Nucleus accumbens (tissue), 56 donors: ENCODE measurements at regions not wholly inside any gene's neighbourhood (a gene's known extent, or its start where the extent isn't known, plus 50 kb on each side); places are given as distances from the start of the nearest gene placed in this dataset.
"Not testable (repeated sequence)": the region's sequence is repeated elsewhere in the genome, so short reads cannot be mapped to it uniquely, and the experiment has no call there.

Source experiments
- DNase-seq, 56 donors: peaks; one replicate each; lab custom pipeline; 2025; lab: John Stamatoyannopoulos, UW

DNA sequence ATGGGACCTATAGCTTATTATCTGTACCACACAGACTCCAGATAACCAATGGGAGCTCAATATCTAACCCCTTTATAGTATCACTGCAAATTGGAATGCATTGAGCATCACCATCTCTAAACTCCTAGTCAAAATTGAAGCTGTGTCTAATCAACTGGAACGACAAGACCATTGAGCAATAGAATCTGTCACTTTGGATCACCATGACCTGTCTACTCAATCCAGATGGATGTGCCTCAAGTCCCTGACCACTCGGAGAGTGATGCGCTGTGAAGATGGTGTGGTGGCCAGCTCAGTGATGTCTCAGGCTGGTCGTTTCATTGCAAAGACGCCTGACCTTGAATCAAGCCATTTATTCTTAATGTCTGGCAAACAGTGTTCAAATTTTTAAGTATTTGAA, 160.5 kb downstream of the SEMA6D start:
- no peak for DNase-seq

GRCh38 chr15:47885920-47886319, 168.6 kb downstream of the SEMA6D start:
- DNase-seq: no peak

- no peak for DNase-seq
These were observed 170.0 kb downstream of the SEMA6D start for GRCh38 chr15:47887241-47887800.

DNA sequence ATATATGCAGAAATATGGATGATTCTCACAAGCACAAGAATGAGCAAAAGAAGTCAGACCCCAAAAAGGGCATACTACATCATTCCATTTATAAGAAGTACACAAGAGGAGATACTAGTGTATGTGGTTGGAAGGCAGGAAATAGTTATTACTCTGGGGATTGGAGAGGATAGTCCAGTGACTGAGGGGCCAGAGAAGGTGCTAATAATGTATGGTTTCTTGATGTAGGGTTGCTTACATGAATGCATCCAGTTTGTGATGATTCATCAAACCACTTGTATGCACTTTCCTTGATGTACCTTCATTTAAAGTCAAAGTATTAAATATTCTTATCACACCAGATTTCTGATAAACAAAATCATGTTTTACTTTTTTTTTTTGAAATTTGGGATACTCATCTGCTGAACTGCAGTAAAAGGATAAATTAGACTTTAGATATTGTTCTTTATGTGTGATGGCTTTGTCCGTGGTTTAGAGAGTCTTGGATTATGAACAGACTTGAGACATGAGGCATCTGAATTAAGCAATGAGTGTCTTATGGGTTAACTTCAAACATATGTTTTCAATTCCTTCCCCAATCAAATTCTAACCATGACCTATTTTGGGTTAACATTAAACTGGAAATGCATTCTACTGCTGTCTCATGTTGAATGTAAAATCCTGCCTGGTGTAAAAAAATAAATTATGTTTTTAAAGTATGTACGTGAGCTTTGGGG, 171.2 kb downstream of the SEMA6D start:
- no peak for DNase-seq

- DNase-seq: no peak
These were observed 173.3 kb downstream of the SEMA6D start for GRCh38 chr15:47890397-47891150.

GRCh38 chr15:47897525-47897924, 180.2 kb downstream of the SEMA6D start:
- DNase-seq: no peak

- no peak for DNase-seq
These were observed 183.4 kb downstream of the SEMA6D start for GRCh38 chr15:47900751-47901150.

GRCh38 chr15:47903368-47903767, 186.1 kb downstream of the SEMA6D start:
- no peak for DNase-seq

GRCh38 chr15:47908486-47908885, 191.2 kb downstream of the SEMA6D start:
- DNase-seq: no peak

DNA sequence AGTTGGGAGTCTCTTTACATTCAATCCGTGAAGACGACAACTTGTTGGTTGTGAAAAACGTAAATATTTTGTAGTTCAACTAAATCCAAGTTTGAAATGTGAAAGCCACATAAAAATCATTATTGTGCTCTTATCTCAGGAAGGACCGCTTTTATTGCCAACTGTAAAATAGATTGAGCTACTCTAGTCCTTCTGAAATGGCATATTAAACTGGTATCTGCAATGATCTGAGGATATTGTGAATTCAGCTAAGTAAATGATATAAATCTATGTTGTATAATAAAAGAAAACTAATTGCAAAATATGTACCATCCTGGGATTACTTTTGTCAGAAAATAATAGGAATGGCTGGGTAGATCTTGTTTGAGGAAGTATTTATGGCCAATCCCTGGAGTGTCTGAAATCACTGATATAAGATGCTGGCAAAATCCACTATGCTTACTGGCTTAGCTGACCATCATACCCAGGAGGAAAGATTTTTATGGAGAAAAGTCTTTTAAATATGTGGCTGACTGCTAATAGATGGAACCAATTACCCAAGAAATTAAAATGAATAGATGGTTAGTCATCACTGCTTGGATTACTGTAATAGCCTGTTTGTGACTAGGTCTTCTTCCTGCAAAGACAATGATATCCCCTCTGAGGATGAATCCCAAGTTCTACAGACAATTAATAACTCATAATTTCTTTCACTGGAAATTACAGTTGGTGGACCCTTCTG, 191.8 kb downstream of the SEMA6D start:
- DNase-seq: no peak

DNA sequence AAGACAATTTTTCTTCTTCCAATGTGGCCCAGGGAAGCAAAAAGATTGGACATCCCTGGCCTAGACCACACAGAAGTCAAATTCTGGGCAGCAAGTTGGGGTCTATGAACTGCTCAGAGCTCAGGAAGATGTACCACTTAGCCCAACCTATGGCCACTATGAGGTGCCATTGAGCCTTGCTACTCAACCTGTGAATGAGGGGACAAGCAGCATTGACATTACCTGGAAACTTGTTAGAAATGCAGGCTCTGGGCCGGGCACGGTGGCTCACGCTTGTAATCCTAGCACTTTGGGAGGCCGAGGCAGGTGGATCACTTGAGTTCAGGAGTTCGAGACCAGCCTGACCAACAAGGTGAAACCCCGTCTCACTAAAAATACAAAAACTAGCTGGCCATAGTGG, 195.6 kb downstream of the SEMA6D start:
- DNase-seq: not testable (repeated sequence)

DNA sequence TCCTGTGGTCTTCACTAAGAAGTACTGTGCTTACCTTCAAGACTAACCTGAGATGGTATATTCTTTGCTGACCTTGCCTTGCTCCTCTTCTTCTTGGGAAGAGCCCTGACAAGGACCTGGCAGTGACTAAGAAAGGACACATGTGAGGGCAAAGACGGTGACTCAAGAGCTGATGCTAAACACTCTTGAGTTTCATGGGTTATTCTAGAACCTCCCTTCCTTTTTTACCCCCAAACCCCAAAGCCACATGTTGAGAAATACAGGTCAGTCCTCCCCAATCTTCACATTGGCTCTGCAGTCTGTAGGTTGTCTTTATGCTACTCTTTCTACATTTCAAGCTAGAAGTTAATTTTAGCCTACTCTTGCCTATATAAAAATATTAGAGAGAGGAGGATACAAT, 200.6 kb downstream of the SEMA6D start:
- DNase-seq: no peak

GRCh38 chr15:47918877-47919276, 201.6 kb downstream of the SEMA6D start:
- no peak for DNase-seq

GRCh38 chr15:47924381-47924780, 196.4 kb upstream of the SLC24A5 start:
- no peak for DNase-seq

- DNase-seq: no peak
These were observed 191.5 kb upstream of the SLC24A5 start for GRCh38 chr15:47929138-47929803.

DNA sequence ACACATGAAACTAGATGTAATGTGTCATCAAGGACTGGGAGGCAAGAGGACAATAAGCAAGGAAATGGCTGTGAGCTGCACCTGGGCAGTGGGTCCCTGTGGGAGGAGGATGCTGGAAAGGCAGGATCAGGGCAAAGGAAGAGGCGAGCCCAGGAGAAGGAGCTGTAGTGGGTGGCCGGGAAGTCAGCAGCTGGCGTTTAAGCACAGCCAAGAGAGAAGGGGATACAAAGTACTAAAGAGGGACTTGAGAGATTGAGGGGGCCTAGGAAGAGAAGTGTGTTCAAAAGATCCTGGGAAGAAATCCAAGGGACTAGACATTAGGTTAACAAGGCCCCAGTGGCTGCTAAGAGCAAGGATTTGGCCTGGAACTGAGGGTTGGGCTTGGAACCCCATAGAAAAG, 188.5 kb upstream of the SLC24A5 start:
- no peak for DNase-seq

GRCh38 chr15:47932951-47933641, 187.7 kb upstream of the SLC24A5 start:
- no peak for DNase-seq

DNA sequence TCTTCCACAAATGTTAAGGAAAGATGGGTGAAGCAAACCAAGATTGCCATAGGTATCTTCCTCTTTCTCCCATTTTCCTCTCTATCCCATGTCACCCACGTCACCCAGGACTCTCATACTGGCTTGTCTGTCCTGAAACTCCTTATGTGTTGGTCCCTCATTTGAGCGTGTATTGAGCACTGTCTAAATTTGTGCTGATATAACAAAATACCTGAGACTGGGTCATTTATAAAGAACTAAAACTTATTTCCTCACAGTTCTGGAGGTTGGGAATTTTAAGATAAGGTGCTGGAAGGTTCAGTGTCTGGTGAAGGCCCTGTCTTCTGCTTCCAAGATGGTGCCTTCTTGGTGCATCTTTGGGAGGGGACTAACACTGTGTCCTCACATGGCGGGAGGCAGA, 186.9 kb upstream of the SLC24A5 start:
- DNase-seq: no peak

GRCh38 chr15:47934342-47934741, 186.4 kb upstream of the SLC24A5 start:
- DNase-seq: no peak

GRCh38 chr15:47937834-47938233, 183.0 kb upstream of the SLC24A5 start:
- DNase-seq: no peak
